Colonic mucosa (tissue), 4 donors: ENCODE measurements at regions not wholly inside any gene's neighbourhood (a gene's known extent, or its start where the extent isn't known, plus 50 kb on each side); places are given as distances from the start of the nearest gene placed in this dataset.
"Not testable (repeated sequence)": the region's sequence is repeated elsewhere in the genome, so short reads cannot be mapped to it uniquely, and the experiment has no call there.

Experiments
- DNase-seq: peaks from one replicate; pipeline ENCODE4 v3.0.0-alpha.2; 2020
- H3K27ac ChIP-seq: fragments of 200-600 bp; one replicate; pipeline ENCODE4 v1.8.0; 2021
- H3K27me3 ChIP-seq: fragments of 200-600 bp; one replicate; pipeline ENCODE4 v1.8.0; 2021
- H3K36me3 ChIP-seq: fragments of 200-600 bp; one replicate; pipeline ENCODE4 v1.8.0; 2021
- H3K4me1 ChIP-seq: fragments of 200-600 bp; one replicate; pipeline ENCODE4 v1.8.0; 2021; ENCODE audit warnings: mild to moderate bottlenecking
- H3K4me3 ChIP-seq: fragments of 200-600 bp; one replicate; pipeline ENCODE4 v1.8.0; 2021
- H3K9ac ChIP-seq, 2 donors: one replicate each; pipeline ENCODE4 v1.7.0; 2013; ENCODE audit warnings: control low read depth in 2 of 2, low read depth in 2 of 2, low read length in 2 of 2
- H3K9me3 ChIP-seq: fragments of 200-600 bp; one replicate; pipeline ENCODE4 v1.8.0; 2021
- intact Hi-C: fragments of 100-400 bp; cut with DNase I; formaldehyde crosslinking; loops from one replicate; pipeline ENCODE4 v1.14.1; 2022
- TF ChIP-seq, protein P1 (sequence below): fragments of 200-600 bp; IDR thresholded peaks from one replicate; pipeline ENCODE4 v1.8.0; 2022; ENCODE audit warnings: antibody characterized with exemption, mild to moderate bottlenecking
- donor health status: healthy.
- donor health status: DM: no; HTN: no; CAD: no.
- donor health status: DM: no; HTN: no; CAD: no.

- Histone ChIP-seq H3K4me3 (no peak overlapping the region), H3K27ac (no peak overlapping the region), H3K4me1 (no peaks in the 10 kb centered on the region), H3K36me3 (no peaks in the 10 kb centered on the region), H3K9me3 (no peaks in the 10 kb centered on the region), H3K27me3 (no peaks in the 10 kb centered on the region), H3K9ac (no peak overlapping the region)
- TF ChIP-seq, protein P1, sequence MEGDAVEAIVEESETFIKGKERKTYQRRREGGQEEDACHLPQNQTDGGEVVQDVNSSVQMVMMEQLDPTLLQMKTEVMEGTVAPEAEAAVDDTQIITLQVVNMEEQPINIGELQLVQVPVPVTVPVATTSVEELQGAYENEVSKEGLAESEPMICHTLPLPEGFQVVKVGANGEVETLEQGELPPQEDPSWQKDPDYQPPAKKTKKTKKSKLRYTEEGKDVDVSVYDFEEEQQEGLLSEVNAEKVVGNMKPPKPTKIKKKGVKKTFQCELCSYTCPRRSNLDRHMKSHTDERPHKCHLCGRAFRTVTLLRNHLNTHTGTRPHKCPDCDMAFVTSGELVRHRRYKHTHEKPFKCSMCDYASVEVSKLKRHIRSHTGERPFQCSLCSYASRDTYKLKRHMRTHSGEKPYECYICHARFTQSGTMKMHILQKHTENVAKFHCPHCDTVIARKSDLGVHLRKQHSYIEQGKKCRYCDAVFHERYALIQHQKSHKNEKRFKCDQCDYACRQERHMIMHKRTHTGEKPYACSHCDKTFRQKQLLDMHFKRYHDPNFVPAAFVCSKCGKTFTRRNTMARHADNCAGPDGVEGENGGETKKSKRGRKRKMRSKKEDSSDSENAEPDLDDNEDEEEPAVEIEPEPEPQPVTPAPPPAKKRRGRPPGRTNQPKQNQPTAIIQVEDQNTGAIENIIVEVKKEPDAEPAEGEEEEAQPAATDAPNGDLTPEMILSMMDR: no peak
- intact Hi-C loops: no loop called here
- DNase-seq: no peak
These were observed 159.7 kb upstream of the VWC2 start for GRCh38 chr7:49613759-49614158.

- intact Hi-C loops, H3K27me3 ChIP-seq, DNase-seq, H3K4me1 ChIP-seq, H3K9ac ChIP-seq, H3K9me3 ChIP-seq, H3K36me3 ChIP-seq, H3K4me3 ChIP-seq, H3K27ac ChIP-seq: not testable (repeated sequence)
These were observed 158.5 kb upstream of the VWC2 start for GRCh38 chr7:49614974-49615373.

GRCh38 chr7:49618028-49618427, 155.4 kb upstream of the VWC2 start:
- Histone ChIP-seq H3K27me3 (no peaks in the 10 kb centered on the region), H3K36me3 (no peaks in the 10 kb centered on the region), H3K9ac (no peak overlapping the region), H3K4me1 (no peaks in the 10 kb centered on the region), H3K9me3 (no peaks in the 10 kb centered on the region), H3K27ac (no peak overlapping the region), H3K4me3 (no peak overlapping the region)
- intact Hi-C loops: no loop called here
- TF ChIP-seq, protein P1: no peak
- DNase-seq: no peak

- no peaks in the 10 kb centered on the region for H3K27me3 ChIP-seq
- H3K9ac ChIP-seq: no peak overlapping the region
- no peaks in the 10 kb centered on the region for H3K9me3 ChIP-seq
- no peaks in the 10 kb centered on the region for H3K36me3 ChIP-seq
- intact Hi-C loops: no loop called here
- H3K4me3 ChIP-seq: no peak overlapping the region
- no peaks in the 10 kb centered on the region for H3K4me1 ChIP-seq
- no peak overlapping the region for H3K27ac ChIP-seq
- TF ChIP-seq, protein P1: no peak
- DNase-seq: no peak
These were observed 149.5 kb upstream of the VWC2 start for GRCh38 chr7:49623943-49624342.

GRCh38 chr7:49624611-49625010, 148.8 kb upstream of the VWC2 start:
- Histone ChIP-seq H3K4me3 (no peak overlapping the region), H3K9ac (no peak overlapping the region), H3K27me3 (no peaks in the 10 kb centered on the region), H3K27ac (no peak overlapping the region), H3K36me3 (no peaks in the 10 kb centered on the region), H3K4me1 (no peaks in the 10 kb centered on the region), H3K9me3 (no peaks in the 10 kb centered on the region)
- TF ChIP-seq, protein P1: no peak
- DNase-seq: no peak
- intact Hi-C loops: no loop called here

GRCh38 chr7:49630513-49630912, 142.9 kb upstream of the VWC2 start:
- H3K4me3 ChIP-seq: no peak overlapping the region
- no peaks in the 10 kb centered on the region for H3K36me3 ChIP-seq
- H3K27ac ChIP-seq: no peak overlapping the region
- TF ChIP-seq, protein P1: no peak
- H3K4me1 ChIP-seq: no peaks in the 10 kb centered on the region
- H3K9ac ChIP-seq: no peak overlapping the region
- intact Hi-C loops: no loop called here
- H3K27me3 ChIP-seq: no peaks in the 10 kb centered on the region
- DNase-seq: no peak
- no peaks in the 10 kb centered on the region for H3K9me3 ChIP-seq
